ENCODE measurements at regions not wholly inside any gene's neighbourhood (a gene's known extent, or its start where the extent isn't known, plus 50 kb on each side); places are given as distances from the start of the nearest gene placed in this dataset.
"Not testable (repeated sequence)": the region's sequence is repeated elsewhere in the genome, so short reads cannot be mapped to it uniquely, and the experiment has no call there.

GRCh38 chr7:65222655-65223054 is 151.0 kb upstream of the ZNF92 start:
- Histone ChIP-seq H3K36me3 (ENCODE audit: control insufficient read depth in 1 of 2, insufficient read depth in 2 of 2, low read length in 2 of 2) (no peaks in the 10 kb centered on the region), H3K27me3 (ENCODE audit: low read depth, low read length) (no peaks in the 10 kb centered on the region), H3K27ac (ENCODE audit: low read length) (no peak overlapping the region), H3K4me1 (ENCODE audit: control insufficient read depth in 1 of 2, insufficient read depth in 2 of 2, low read length in 2 of 2) (no peaks in the 10 kb centered on the region), H3K4me3 (ENCODE audit: low read depth in 1 of 2, low read length in 2 of 2) (no peak overlapping the region), H3K9me3 (ENCODE audit: control insufficient read depth in 1 of 2, low read length in 2 of 2) (no peaks in the 10 kb centered on the region)

DNA sequence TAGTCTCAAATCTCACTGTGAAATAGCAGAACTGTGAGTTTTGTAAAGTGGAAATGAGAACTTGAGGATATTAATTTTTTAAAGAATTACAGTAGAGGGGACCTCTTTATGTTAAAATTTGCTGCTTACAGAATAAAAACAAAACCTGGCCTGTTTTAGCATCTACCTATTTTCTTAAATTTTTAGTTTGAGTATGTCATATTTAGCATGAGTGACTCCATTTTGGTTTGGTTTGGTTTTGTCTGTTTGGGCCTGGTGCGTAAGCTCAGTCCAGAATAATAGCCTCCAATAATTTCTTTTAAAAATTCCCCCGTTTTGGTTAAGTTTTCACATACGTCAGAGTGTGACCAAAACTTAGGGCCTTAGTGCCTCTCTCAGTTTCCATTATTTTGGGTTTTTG is 152.0 kb upstream of the ZNF92 start:
- Histone ChIP-seq H3K9me3 (ENCODE audit: control insufficient read depth in 1 of 2, low read length in 2 of 2) (no peaks in the 10 kb centered on the region), H3K36me3 (ENCODE audit: control insufficient read depth in 1 of 2, insufficient read depth in 2 of 2, low read length in 2 of 2) (no peaks in the 10 kb centered on the region), H3K4me1 (ENCODE audit: control insufficient read depth in 1 of 2, insufficient read depth in 2 of 2, low read length in 2 of 2) (no peaks in the 10 kb centered on the region), H3K27ac (ENCODE audit: low read length) (no peak overlapping the region), H3K27me3 (ENCODE audit: low read depth, low read length) (no peaks in the 10 kb centered on the region), H3K4me3 (ENCODE audit: low read depth in 1 of 2, low read length in 2 of 2) (no peak overlapping the region)

- no peak overlapping the region for H3K27ac ChIP-seq (ENCODE audit: low read length)
- no peaks in the 10 kb centered on the region for H3K4me1 ChIP-seq (ENCODE audit: control insufficient read depth in 1 of 2, insufficient read depth in 2 of 2, low read length in 2 of 2)
- no peak overlapping the region for H3K4me3 ChIP-seq (ENCODE audit: low read depth in 1 of 2, low read length in 2 of 2)
- H3K36me3 ChIP-seq (ENCODE audit: control insufficient read depth in 1 of 2, insufficient read depth in 2 of 2, low read length in 2 of 2): no peaks in the 10 kb centered on the region
- H3K9me3 ChIP-seq (ENCODE audit: control insufficient read depth in 1 of 2, low read length in 2 of 2): no peaks in the 10 kb centered on the region
- H3K27me3 ChIP-seq (ENCODE audit: low read depth, low read length): no peaks in the 10 kb centered on the region
Observed at GRCh38 chr7:65219623-65220022, 154.0 kb upstream of the ZNF92 start.

GRCh38 chr7:65216469-65216868 is 157.2 kb upstream of the ZNF92 start:
- Histone ChIP-seq H3K27ac (ENCODE audit: low read length) (no peak overlapping the region), H3K9me3 (ENCODE audit: control insufficient read depth in 1 of 2, low read length in 2 of 2) (no peaks in the 10 kb centered on the region), H3K27me3 (ENCODE audit: low read depth, low read length) (no peaks in the 10 kb centered on the region), H3K36me3 (ENCODE audit: control insufficient read depth in 1 of 2, insufficient read depth in 2 of 2, low read length in 2 of 2) (no peaks in the 10 kb centered on the region), H3K4me1 (ENCODE audit: control insufficient read depth in 1 of 2, insufficient read depth in 2 of 2, low read length in 2 of 2) (no peaks in the 10 kb centered on the region), H3K4me3 (ENCODE audit: low read depth in 1 of 2, low read length in 2 of 2) (no peak overlapping the region)

GRCh38 chr7:65213260-65213659 is 160.4 kb upstream of the ZNF92 start:
- not testable (repeated sequence) for H3K4me1 ChIP-seq (ENCODE audit: control insufficient read depth in 1 of 2, insufficient read depth in 2 of 2, low read length in 2 of 2); H3K9me3 ChIP-seq (ENCODE audit: control insufficient read depth in 1 of 2, low read length in 2 of 2); H3K27me3 ChIP-seq (ENCODE audit: low read depth, low read length); H3K36me3 ChIP-seq (ENCODE audit: control insufficient read depth in 1 of 2, insufficient read depth in 2 of 2, low read length in 2 of 2); H3K4me3 ChIP-seq (ENCODE audit: low read depth in 1 of 2, low read length in 2 of 2); H3K27ac ChIP-seq (ENCODE audit: low read length)

DNA sequence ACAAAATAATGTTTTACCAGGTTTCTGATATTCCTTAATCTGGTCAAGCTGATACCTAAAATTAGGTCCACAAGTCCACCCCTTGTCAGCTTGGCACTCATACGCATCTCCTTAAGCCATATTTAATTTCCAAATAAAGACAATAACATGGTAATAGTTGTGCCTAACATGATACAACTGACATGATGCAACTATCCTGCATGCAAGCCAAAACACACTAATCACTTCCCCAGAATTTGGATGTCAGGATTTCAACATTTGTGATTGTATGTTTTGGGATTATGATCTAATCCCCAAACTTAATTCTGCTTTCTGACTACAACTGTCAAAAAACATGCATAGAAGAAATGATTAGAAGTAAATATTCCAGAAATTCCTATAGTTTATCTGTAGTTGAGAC is 174.4 kb upstream of the ZNF92 start:
- not testable (repeated sequence) for H3K4me3 ChIP-seq (ENCODE audit: low read depth in 1 of 2, low read length in 2 of 2); H3K27ac ChIP-seq (ENCODE audit: low read length); H3K36me3 ChIP-seq (ENCODE audit: control insufficient read depth in 1 of 2, insufficient read depth in 2 of 2, low read length in 2 of 2); H3K27me3 ChIP-seq (ENCODE audit: low read depth, low read length); H3K9me3 ChIP-seq (ENCODE audit: control insufficient read depth in 1 of 2, low read length in 2 of 2); H3K4me1 ChIP-seq (ENCODE audit: control insufficient read depth in 1 of 2, insufficient read depth in 2 of 2, low read length in 2 of 2)

DNA sequence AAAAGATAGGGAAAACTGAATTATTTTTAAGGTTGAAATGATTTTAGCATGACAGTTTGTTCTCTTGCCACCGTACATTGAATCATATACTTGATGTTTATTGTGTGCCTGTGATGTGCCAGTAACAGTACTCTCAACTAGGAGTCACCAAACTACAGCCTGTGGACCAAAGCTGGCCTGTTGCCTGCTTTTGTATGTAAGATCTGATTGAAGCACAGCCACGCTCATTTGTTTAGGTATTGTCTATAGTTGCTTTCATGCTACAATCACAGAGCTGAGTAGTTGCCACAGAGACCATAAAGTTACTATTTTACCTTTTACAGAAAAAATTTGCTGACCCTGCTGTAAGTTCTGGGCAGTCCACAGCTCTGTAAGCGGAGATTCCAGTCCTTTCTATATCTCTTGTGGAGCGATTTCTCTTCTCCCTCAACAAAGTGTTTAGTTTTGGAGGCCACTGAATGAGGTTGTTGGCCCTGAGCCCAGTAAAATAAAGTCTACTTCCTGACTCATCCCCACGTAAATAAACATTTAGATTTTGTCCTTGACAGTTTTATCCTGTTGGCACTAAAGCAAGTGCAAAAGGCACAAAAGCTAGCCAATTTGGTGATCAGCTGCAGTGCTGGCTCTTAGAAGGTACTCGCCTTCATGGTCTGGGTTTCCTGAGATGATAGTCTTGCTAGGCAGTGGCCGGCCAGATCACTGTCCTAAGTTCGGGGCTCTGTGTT is 180.2 kb upstream of the ZNF92 start:
- not testable (repeated sequence) for H3K4me1 ChIP-seq (ENCODE audit: control insufficient read depth in 1 of 2, insufficient read depth in 2 of 2, low read length in 2 of 2); H3K4me3 ChIP-seq (ENCODE audit: low read depth in 1 of 2, low read length in 2 of 2); H3K36me3 ChIP-seq (ENCODE audit: control insufficient read depth in 1 of 2, insufficient read depth in 2 of 2, low read length in 2 of 2); H3K9me3 ChIP-seq (ENCODE audit: control insufficient read depth in 1 of 2, low read length in 2 of 2); H3K27me3 ChIP-seq (ENCODE audit: low read depth, low read length); H3K27ac ChIP-seq (ENCODE audit: low read length)

DNA sequence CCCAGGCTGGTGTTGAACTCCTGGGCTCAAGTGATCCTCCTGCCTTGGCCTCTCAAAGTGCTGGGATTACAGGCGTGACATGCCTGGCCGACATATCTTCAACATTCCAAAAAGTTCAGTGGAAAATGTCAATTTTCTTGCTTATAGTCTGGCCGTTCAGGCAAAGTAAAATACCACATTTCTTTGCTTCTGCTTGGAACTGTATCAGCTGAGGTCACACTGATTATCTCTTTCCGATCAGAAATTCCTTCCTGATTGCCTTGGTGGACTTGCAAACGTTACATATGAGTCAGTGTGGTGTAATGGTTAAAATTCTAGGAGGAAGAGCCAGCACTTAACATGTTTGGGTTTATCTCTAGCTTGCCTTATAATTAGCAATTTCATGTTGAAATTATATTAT is 170.6 kb upstream of the ERV3-1 start:
- not testable (repeated sequence) for H3K27me3 ChIP-seq (ENCODE audit: low read depth, low read length); H3K4me3 ChIP-seq (ENCODE audit: low read depth in 1 of 2, low read length in 2 of 2); H3K36me3 ChIP-seq (ENCODE audit: control insufficient read depth in 1 of 2, insufficient read depth in 2 of 2, low read length in 2 of 2); H3K27ac ChIP-seq (ENCODE audit: low read length); H3K4me1 ChIP-seq (ENCODE audit: control insufficient read depth in 1 of 2, insufficient read depth in 2 of 2, low read length in 2 of 2); H3K9me3 ChIP-seq (ENCODE audit: control insufficient read depth in 1 of 2, low read length in 2 of 2)

GRCh38 chr7:65150105-65150504 is 143.6 kb upstream of the ERV3-1 start:
- not testable (repeated sequence) for H3K27ac ChIP-seq (ENCODE audit: low read length); H3K4me1 ChIP-seq (ENCODE audit: control insufficient read depth in 1 of 2, insufficient read depth in 2 of 2, low read length in 2 of 2); H3K36me3 ChIP-seq (ENCODE audit: control insufficient read depth in 1 of 2, insufficient read depth in 2 of 2, low read length in 2 of 2); H3K27me3 ChIP-seq (ENCODE audit: low read depth, low read length); H3K4me3 ChIP-seq (ENCODE audit: low read depth in 1 of 2, low read length in 2 of 2); H3K9me3 ChIP-seq (ENCODE audit: control insufficient read depth in 1 of 2, low read length in 2 of 2)

- not testable (repeated sequence) for H3K4me1 ChIP-seq (ENCODE audit: control insufficient read depth in 1 of 2, insufficient read depth in 2 of 2, low read length in 2 of 2); H3K27me3 ChIP-seq (ENCODE audit: low read depth, low read length); H3K27ac ChIP-seq (ENCODE audit: low read length); H3K36me3 ChIP-seq (ENCODE audit: control insufficient read depth in 1 of 2, insufficient read depth in 2 of 2, low read length in 2 of 2); H3K9me3 ChIP-seq (ENCODE audit: control insufficient read depth in 1 of 2, low read length in 2 of 2); H3K4me3 ChIP-seq (ENCODE audit: low read depth in 1 of 2, low read length in 2 of 2)
Observed at GRCh38 chr7:65146118-65146914, 139.8 kb upstream of the ERV3-1 start.

GRCh38 chr7:65145710-65146109 is 139.2 kb upstream of the ERV3-1 start:
- not testable (repeated sequence) for H3K4me1 ChIP-seq (ENCODE audit: control insufficient read depth in 1 of 2, insufficient read depth in 2 of 2, low read length in 2 of 2); H3K36me3 ChIP-seq (ENCODE audit: control insufficient read depth in 1 of 2, insufficient read depth in 2 of 2, low read length in 2 of 2); H3K27me3 ChIP-seq (ENCODE audit: low read depth, low read length); H3K9me3 ChIP-seq (ENCODE audit: control insufficient read depth in 1 of 2, low read length in 2 of 2); H3K27ac ChIP-seq (ENCODE audit: low read length); H3K4me3 ChIP-seq (ENCODE audit: low read depth in 1 of 2, low read length in 2 of 2)

DNA sequence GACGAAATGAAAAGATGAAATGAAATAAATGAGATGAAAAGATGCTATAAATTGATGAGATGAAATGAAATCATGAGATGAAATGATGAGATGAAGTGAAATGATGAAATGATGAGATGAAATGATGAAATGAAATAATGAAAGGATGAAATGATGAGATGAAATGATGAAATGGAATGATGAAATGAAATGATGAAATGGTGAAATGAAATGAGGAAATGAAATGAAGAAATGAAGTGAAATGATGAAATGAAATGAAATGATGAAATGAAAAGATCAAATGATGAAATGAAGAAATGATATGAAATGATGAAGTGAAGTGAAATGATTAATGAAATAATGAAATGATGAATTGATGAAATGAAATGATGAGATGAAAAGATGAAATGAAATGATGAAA is 138.5 kb upstream of the ERV3-1 start:
- not testable (repeated sequence) for H3K36me3 ChIP-seq (ENCODE audit: control insufficient read depth in 1 of 2, insufficient read depth in 2 of 2, low read length in 2 of 2); H3K27me3 ChIP-seq (ENCODE audit: low read depth, low read length); H3K9me3 ChIP-seq (ENCODE audit: control insufficient read depth in 1 of 2, low read length in 2 of 2); H3K4me1 ChIP-seq (ENCODE audit: control insufficient read depth in 1 of 2, insufficient read depth in 2 of 2, low read length in 2 of 2); H3K27ac ChIP-seq (ENCODE audit: low read length); H3K4me3 ChIP-seq (ENCODE audit: low read depth in 1 of 2, low read length in 2 of 2)

All from muscle layer of duodenum (tissue), 2 donors.